H1 (cell line): ENCODE measurements at regions not wholly inside any gene's neighbourhood (a gene's known extent, or its start where the extent isn't known, plus 50 kb on each side); places are given as distances from the start of the nearest gene placed in this dataset.

Experiments
- CTCF ChIA-PET: fragments of 300-600 bp; sonication (Branson Sonifier 250); formaldehyde crosslinking; loops from one replicate; lab custom pipeline; 2021; ENCODE audit not compliant: partially characterized antibody; lab: Charles Lee
- POLR2A ChIA-PET: fragments of 300-600 bp; sonication (Branson Sonifier 250); formaldehyde crosslinking; loops from one replicate; lab custom pipeline; 2021; ENCODE audit warnings: inconsistent platforms; ENCODE audit not compliant: partially characterized antibody; lab: Charles Lee
- DNase-seq, 2 experiments: peaks; one replicate each; pipeline versions ENCODE4 v3.0.0 to v3.0.0-alpha.2; 2010 to 2022; ENCODE audit warnings: low spot score in 2 of 2, low read depth in 1 of 2, mixed read lengths in 1 of 2
- FAIRE-seq: peaks from 2 replicates; lab custom pipeline; 2011; peaks lifted over from hg19 to GRCh38; lab: Jason Lieb, UNC
- H2AFZ ChIP-seq: 2 replicates; pipeline ENCODE4 v1.8.1; 2012; ENCODE audit warnings: low read length, inconsistent platforms
- H2AK5ac ChIP-seq: 2 replicates; pipeline ENCODE4 v1.6.1; 2013; ENCODE audit warnings: low read depth, low read length
- H2BK120ac ChIP-seq: replicated peaks from 2 replicates; pipeline ENCODE3; 2013; ENCODE audit warnings: low read depth, low read length, inconsistent platforms
- H2BK12ac ChIP-seq: 2 replicates; pipeline ENCODE4 v1.6.1; 2013; ENCODE audit warnings: low read depth, low read length
- H2BK15ac ChIP-seq: 2 replicates; pipeline ENCODE4 v1.6.1; 2013; ENCODE audit warnings: low read length
- H2BK20ac ChIP-seq: 2 replicates; pipeline ENCODE4 v1.6.1; 2013; ENCODE audit warnings: low read length
- H2BK5ac ChIP-seq: 2 replicates; pipeline ENCODE4 v1.6.1; 2013; ENCODE audit warnings: low read depth, low read length
- H3K14ac ChIP-seq: 2 replicates; pipeline ENCODE4 v1.6.1; 2013; ENCODE audit warnings: inconsistent platforms; ENCODE audit not compliant: insufficient read length
- H3K18ac ChIP-seq: 2 replicates; pipeline ENCODE4 v1.6.1; 2013; ENCODE audit warnings: low read length; ENCODE audit errors: extremely low read depth
- H3K23ac ChIP-seq: 2 replicates; pipeline ENCODE4 v1.6.1; 2013; ENCODE audit warnings: inconsistent platforms; ENCODE audit not compliant: insufficient read length
- H3K23me2 ChIP-seq: 2 replicates; pipeline ENCODE4 v1.6.1; 2013; ENCODE audit warnings: low read depth, low read length
- H3K27ac ChIP-seq: 2 replicates; pipeline ENCODE4 v1.6.1; 2011; ENCODE audit warnings: low read depth, low read length, inconsistent platforms
- H3K27me3 ChIP-seq, 4 experiments: replicated peaks in 1 of 4; 1 replicate in 1 of 4; 2 replicates in 3 of 4; pipeline versions ENCODE4 v1.6.1 to v1.8.1; 2011 to 2013; ENCODE audit warnings: low read length in 3 of 4, mild to moderate bottlenecking in 3 of 4, inconsistent platforms in 2 of 4, mixed read lengths in 2 of 4, moderate library complexity in 1 of 4; ENCODE audit not compliant: control insufficient read depth in 3 of 4, insufficient read depth in 3 of 4; ENCODE audit errors: extremely low read depth in 1 of 4
- H3K36me3 ChIP-seq, 4 experiments: 2 replicates each; pipeline versions ENCODE4 v1.6.1 to v1.8.1; 2011 to 2013; ENCODE audit warnings: mild to moderate bottlenecking in 4 of 4, low read length in 3 of 4, moderate library complexity in 2 of 4, control low read depth in 1 of 4, inconsistent platforms in 1 of 4; ENCODE audit not compliant: insufficient read depth in 4 of 4, control insufficient read depth in 2 of 4
- H3K4ac ChIP-seq: replicated peaks from 2 replicates; pipeline ENCODE3; 2013; ENCODE audit warnings: low read length, low read depth, mixed read lengths, inconsistent platforms; ENCODE audit not compliant: insufficient read length
- H3K4me1 ChIP-seq, 4 experiments: replicated peaks in 1 of 4; 1 replicate in 1 of 4; 2 replicates in 3 of 4; pipeline versions ENCODE4 v1.6.1 to v1.8.1; 2011 to 2013; ENCODE audit warnings: low read length in 3 of 4, inconsistent platforms in 2 of 4, mixed read lengths in 1 of 4; ENCODE audit not compliant: insufficient read depth in 4 of 4, control insufficient read depth in 3 of 4
- H3K4me2 ChIP-seq, 2 experiments: 2 replicates each; pipeline versions ENCODE4 v1.6.1 to v1.8.1; 2011 to 2013; ENCODE audit warnings: low read depth in 2 of 2, low read length in 2 of 2, control low read depth in 1 of 2, inconsistent platforms in 1 of 2, mild to moderate bottlenecking in 1 of 2; ENCODE audit not compliant: insufficient read depth in 1 of 2
- H3K4me3 ChIP-seq, 4 experiments: fragments of 200-600, 300-600 bp in 1 of 4; sonication (generic), shearing (Covaris generic), sonication (Bioruptor Twin) in 1 of 4; 2 replicates each; pipeline versions ENCODE4 v1.5.1 to v1.8.1; 2011 to 2016; ENCODE audit warnings: low read length in 4 of 4, low read depth in 3 of 4, control low read depth in 2 of 4, inconsistent platforms in 2 of 4, mild to moderate bottlenecking in 2 of 4, mixed read lengths in 1 of 4, moderate library complexity in 1 of 4; ENCODE audit not compliant: insufficient read depth in 2 of 4; ENCODE audit errors: extremely low read depth in 1 of 4
- H3K56ac ChIP-seq: replicated peaks from 2 replicates; pipeline ENCODE3; 2013; ENCODE audit warnings: low read depth, mild to moderate bottlenecking, mixed read lengths, low read length, inconsistent platforms; ENCODE audit not compliant: insufficient read length
- H3K79me1 ChIP-seq: 2 replicates; pipeline ENCODE4 v1.6.1; 2013; ENCODE audit warnings: low read depth, low read length, control low read depth
- H3K79me2 ChIP-seq, 2 experiments: 2 replicates each; pipeline versions ENCODE4 v1.6.1 to v1.8.1; 2012 to 2013; ENCODE audit warnings: low read length in 2 of 2, mild to moderate bottlenecking in 2 of 2, inconsistent platforms in 1 of 2; ENCODE audit not compliant: insufficient read depth in 2 of 2, control insufficient read depth in 1 of 2
- H3K9ac ChIP-seq, 4 experiments: replicated peaks in 1 of 4; 1 replicate in 1 of 4; 2 replicates in 3 of 4; pipeline versions ENCODE4 v1.6.1 to v1.8.1; 2011 to 2013; ENCODE audit warnings: low read depth in 3 of 4, low read length in 3 of 4, control low read depth in 2 of 4, mild to moderate bottlenecking in 2 of 4, moderate library complexity in 2 of 4, inconsistent platforms in 1 of 4; ENCODE audit errors: extremely low read depth in 1 of 4
- H3K9me3 ChIP-seq, 2 experiments: 2 replicates each; pipeline versions ENCODE4 v1.6.1 to v1.8.1; 2012 to 2013; ENCODE audit warnings: mild to moderate bottlenecking in 2 of 2, moderate library complexity in 2 of 2, control low read depth in 1 of 2, inconsistent platforms in 1 of 2, low read depth in 1 of 2, low read length in 1 of 2, mixed read lengths in 1 of 2; ENCODE audit not compliant: insufficient read depth in 2 of 2
- H4K20me1 ChIP-seq, 2 experiments: replicated peaks in 1 of 2; 2 replicates each; pipeline versions ENCODE3 to v1.8.1; 2011 to 2013; ENCODE audit warnings: inconsistent platforms in 2 of 2, low read length in 2 of 2, mild to moderate bottlenecking in 1 of 2; ENCODE audit not compliant: insufficient read depth in 2 of 2, control insufficient read depth in 1 of 2
- H4K5ac ChIP-seq: 2 replicates; pipeline ENCODE4 v1.6.1; 2013; ENCODE audit warnings: low read length, low read depth, mixed read lengths, inconsistent platforms; ENCODE audit not compliant: insufficient read length
- H4K8ac ChIP-seq: 2 replicates; pipeline ENCODE4 v1.8.0; 2013; ENCODE audit warnings: mild to moderate bottlenecking, moderate library complexity, low read length, inconsistent platforms; ENCODE audit not compliant: insufficient read depth; ENCODE audit errors: extremely low read depth
- H4K91ac ChIP-seq: replicated peaks from 2 replicates; pipeline ENCODE3; 2013; ENCODE audit warnings: low read length, mixed read lengths, inconsistent platforms; ENCODE audit not compliant: insufficient read length
- GABPA ChIP-seq: IDR thresholded peaks from 2 replicates; pipeline ENCODE4 v1.6.1; 2011; ENCODE audit warnings: mild to moderate bottlenecking, low read length, moderate library complexity, borderline replicate concordance; ENCODE audit not compliant: insufficient read depth
- RAD21 ChIP-seq, 2 experiments: IDR thresholded peaks in 1 of 2; conservative IDR thresholded peaks in 1 of 2; 2 replicates each; pipeline ENCODE4 v1.6.1; 2011; ENCODE audit warnings: low read depth in 2 of 2, low read length in 2 of 2, improper control_type of control experiment in 1 of 2, inconsistent platforms in 1 of 2, mild to moderate bottlenecking in 1 of 2, moderate library complexity in 1 of 2
- TEAD4 ChIP-seq: IDR thresholded peaks from 2 replicates; pipeline ENCODE4 v1.6.1; 2012; ENCODE audit warnings: low read depth, low read length, inconsistent platforms, mixed read lengths

DNA sequence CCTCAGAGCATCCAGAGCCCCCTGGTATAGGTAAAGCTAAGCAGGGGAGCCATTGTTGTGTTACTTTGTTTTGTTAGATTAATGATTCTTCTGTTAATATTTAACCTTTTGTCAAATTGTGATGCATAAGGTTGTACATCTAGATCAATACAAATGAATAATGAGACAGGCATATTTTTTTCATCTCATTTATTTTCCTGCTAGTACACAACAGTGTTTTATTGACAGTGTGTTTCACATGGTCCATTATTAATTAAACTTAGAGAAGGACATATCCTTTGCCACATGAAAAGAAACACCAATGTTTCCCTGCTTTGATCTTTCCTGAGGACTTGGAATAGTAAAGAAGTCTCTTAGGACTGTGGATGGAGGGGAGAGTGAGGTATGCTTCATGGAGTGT lies 543.6 kb upstream of the CFAP20DC start:
- H3K4me3 ChIP-seq = no peak overlapping the region
- no peak for DNase-seq
- ChIA-PET CTCF (interaction anchor here (0.7 kb wide), 1 partner anchor 18 kb away, joined by 3 read pairs; no protein-coding TSS in a partner anchor), POLR2A (no interaction called here)
- no peak overlapping the region for H3K14ac ChIP-seq
- no peak overlapping the region for H2BK12ac ChIP-seq
- H3K27me3 ChIP-seq = no peaks in the 10 kb centered on the region
- no peak overlapping the region for H4K5ac ChIP-seq
- no peak for TF ChIP-seq TEAD4
- no peak for TF ChIP-seq RAD21 (IDR thresholded peaks at IDR 0.05 in 1 of 2, conservative IDR thresholded peaks at IDR 0.05 in 1 of 2; ENCODE audit: low read depth in 2 of 2, low read length in 2 of 2)
- TF ChIP-seq GABPA = no peak
- no peak overlapping the region for H3K9ac ChIP-seq
- H3K18ac ChIP-seq = no peak overlapping the region
- no peak overlapping the region for H3K56ac ChIP-seq
- H2AFZ ChIP-seq = no peak overlapping the region
- H3K4me2 ChIP-seq = no peak overlapping the region
- H2BK120ac ChIP-seq = no peak overlapping the region
- no peak overlapping the region for H2BK5ac ChIP-seq
- no peak overlapping the region for H2AK5ac ChIP-seq
- no peak overlapping the region for H3K27ac ChIP-seq
- H3K36me3 ChIP-seq = peaks cover 0 to 8% (median 0%) of the 10 kb centered on the region in 4 experiments; a peak in 1 of 8 replicates
- no peaks in the 10 kb centered on the region for H3K79me1 ChIP-seq
- H3K9me3 ChIP-seq = peaks cover 16 to 17% of the 10 kb centered on the region in 2 experiments
- no peak overlapping the region for H4K8ac ChIP-seq
- H3K4me1 ChIP-seq = peaks cover 0 to 2% (median 0%) of the 10 kb centered on the region in 4 experiments; a peak in 2 of 7 replicates
- no peak overlapping the region for H2BK15ac ChIP-seq
- H4K20me1 ChIP-seq = no peaks in the 10 kb centered on the region
- no peaks in the 10 kb centered on the region for H3K23me2 ChIP-seq
- H4K91ac ChIP-seq = no peak overlapping the region
- FAIRE-seq = no peak
- no peak overlapping the region for H3K23ac ChIP-seq
- H3K4ac ChIP-seq = no peak overlapping the region
- H3K79me2 ChIP-seq = no peaks in the 10 kb centered on the region
- no peak overlapping the region for H2BK20ac ChIP-seq
